Heart right ventricle (tissue), 16 donors: ENCODE measurements at regions not wholly inside any gene's neighbourhood (a gene's known extent, or its start where the extent isn't known, plus 50 kb on each side); places are given as distances from the start of the nearest gene placed in this dataset.

Experiments used
- ATAC-seq, 8 donors: fragments of 200-7000 bp; cut with Tn5 transposase; one replicate each; pipeline ENCODE4 v1.9.1; 2020; ENCODE audit warnings: mild to moderate bottlenecking in 8 of 8, moderate library complexity in 8 of 8, moderate number of reproducible peaks in 1 of 8
- DNase-seq, 2 donors: peaks; one replicate each; pipeline ENCODE4 v3.0.0-alpha.2; 2020
- H3K27ac ChIP-seq, 10 donors: fragments of 200-600 bp; sonication (generic) in 2 of 10; one replicate each; pipeline versions ENCODE4 v1.5.0 to v1.8.0; 2020 to 2022; ENCODE audit warnings: mild to moderate bottlenecking in 3 of 10
- H3K27me3 ChIP-seq, 7 donors: fragments of 200-600 bp; one replicate each; pipeline ENCODE4 v1.8.0; 2021 to 2022; ENCODE audit warnings: mild to moderate bottlenecking in 2 of 7
- H3K36me3 ChIP-seq, 9 donors: fragments of 200-600 bp; sonication (generic) in 1 of 9; one replicate each; pipeline versions ENCODE4 v1.5.0 to v1.8.0; 2020 to 2022; ENCODE audit warnings: mild to moderate bottlenecking in 2 of 9
- H3K4me1 ChIP-seq, 9 donors: fragments of 200-600 bp; sonication (generic) in 1 of 9; one replicate each; pipeline versions ENCODE4 v1.5.0 to v1.8.0; 2020 to 2022; ENCODE audit warnings: mild to moderate bottlenecking in 4 of 9
- H3K4me3 ChIP-seq, 10 donors: fragments of 200-600 bp; sonication (generic) in 2 of 10; one replicate each; pipeline versions ENCODE4 v1.5.0 to v1.8.0; 2020 to 2022; ENCODE audit warnings: mild to moderate bottlenecking in 7 of 10, moderate library complexity in 2 of 10
- H3K9me3 ChIP-seq, 11 donors: fragments of 200-600 bp in 10 of 11; sonication (generic) in 2 of 11; one replicate each; pipeline versions ENCODE4 v1.5.0 to v1.8.0; 2013 to 2022; ENCODE audit warnings: mild to moderate bottlenecking in 2 of 11, control low read depth in 1 of 11, moderate library complexity in 1 of 11
- WGBS, 2 donors: extraction: QIAGEN DNeasy Blood & Tissue Kit; methylation state at CpG; one replicate each; pipeline ENCODE4 v1.1.7; 2013; ENCODE audit warnings: inconsistent platforms in 1 of 2; 5-methylcytosine and 5-hydroxymethylcytosine counted together
- intact Hi-C, 10 donors: fragments of 100-400 bp; cut with DNase I; formaldehyde crosslinking; loops; one replicate each; pipeline versions ENCODE4 v1.11.1 to v1.14.2; 2022
- TF ChIP-seq, protein P1 (sequence below), 9 donors: fragments of 200-600 bp; sonication (generic) in 2 of 9; IDR thresholded peaks; one replicate each; pipeline versions ENCODE4 v1.5.0 to v1.8.0; 2021 to 2022; ENCODE audit warnings: antibody characterized with exemption in 9 of 9, mild to moderate bottlenecking in 5 of 9, moderate library complexity in 1 of 9
- donor health status: Arrhythmogenic right ventricular cardiomyopathy.
- donor health status: ischemic (EF 13 %, LVEDD 7.1; RV severe dilation, severe dysfunction).
- donor health status: healthy with polysubstance abuse.
- donor health status: DM: no; HTN: yes; CAD: no.
- donor health status: DM: no; HTN: no; CAD: no.
- donor health status: ischemic (EF 25% LVEDD 6.9; RV normal size, moderate dysfunction).
- donor health status: ischemic (EF 25% LVEDD 5.7; RV mildly dilated, moderate dysfunction).
- donor health status: healthy.
- donor health status: DM: yes; HTN: yes; CAD: no.
- donor health status: Ischemic cardiomyopathy.
- donor health status: ischemic (EF 35%, LVEDD 5.7; RV mildly dilated, moderate dysfunction).
- donor health status: nonischemic (EF 11% LVEDD 7.7; RV severe dilation, severe dysfunction).
- donor health status: DM: yes; HTN: yes; CAD: no.
- donor health status: PGD.
- donor health status: ischemic (EF 29% LVEDD 5.4; RV normal size, mild dysfunction).
- donor health status: nonischemic (EF 23%, LVEDD 6.1; RV moderate dilation, normal function).

DNA sequence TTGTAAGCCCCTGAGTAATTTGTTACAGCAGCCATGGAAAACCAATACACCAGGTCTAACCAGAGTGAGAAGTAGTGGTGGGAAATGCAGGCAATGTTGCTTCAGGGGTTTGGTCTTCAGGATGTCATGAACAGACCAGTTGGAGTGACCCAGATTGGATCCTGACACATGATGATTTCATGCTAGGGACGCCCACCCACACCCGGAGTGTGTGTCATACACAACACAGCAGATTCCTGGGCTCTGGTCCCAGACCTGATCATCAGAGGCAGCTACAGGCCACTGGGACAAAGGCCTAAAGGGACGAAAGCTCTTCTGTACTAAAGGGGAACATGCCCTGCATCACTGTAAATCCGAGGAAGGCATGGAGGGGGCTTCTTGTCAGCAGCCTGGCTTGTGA lies 194.2 kb downstream of the NSG2 start:
- Histone ChIP-seq H3K27ac (no peak overlapping the region), H3K9me3 (peaks cover 0 to 22% (median 0%) of the 10 kb centered on the region in 11 donors), H3K27me3 (peaks cover 0 to 12% (median 0%) of the 10 kb centered on the region in 7 donors), H3K4me1 (no peaks in the 10 kb centered on the region), H3K36me3 (no peaks in the 10 kb centered on the region), H3K4me3 (no peak overlapping the region)
- 69 to 70% methylated on average over 4 of the region's 4 CpGs for WGBS, 2 donors
- TF ChIP-seq, protein P1, sequence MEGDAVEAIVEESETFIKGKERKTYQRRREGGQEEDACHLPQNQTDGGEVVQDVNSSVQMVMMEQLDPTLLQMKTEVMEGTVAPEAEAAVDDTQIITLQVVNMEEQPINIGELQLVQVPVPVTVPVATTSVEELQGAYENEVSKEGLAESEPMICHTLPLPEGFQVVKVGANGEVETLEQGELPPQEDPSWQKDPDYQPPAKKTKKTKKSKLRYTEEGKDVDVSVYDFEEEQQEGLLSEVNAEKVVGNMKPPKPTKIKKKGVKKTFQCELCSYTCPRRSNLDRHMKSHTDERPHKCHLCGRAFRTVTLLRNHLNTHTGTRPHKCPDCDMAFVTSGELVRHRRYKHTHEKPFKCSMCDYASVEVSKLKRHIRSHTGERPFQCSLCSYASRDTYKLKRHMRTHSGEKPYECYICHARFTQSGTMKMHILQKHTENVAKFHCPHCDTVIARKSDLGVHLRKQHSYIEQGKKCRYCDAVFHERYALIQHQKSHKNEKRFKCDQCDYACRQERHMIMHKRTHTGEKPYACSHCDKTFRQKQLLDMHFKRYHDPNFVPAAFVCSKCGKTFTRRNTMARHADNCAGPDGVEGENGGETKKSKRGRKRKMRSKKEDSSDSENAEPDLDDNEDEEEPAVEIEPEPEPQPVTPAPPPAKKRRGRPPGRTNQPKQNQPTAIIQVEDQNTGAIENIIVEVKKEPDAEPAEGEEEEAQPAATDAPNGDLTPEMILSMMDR (IDR thresholded peaks at IDR 0.05): no peak
- no peak for ATAC-seq
- intact Hi-C loops: no loop called here
- no peak for DNase-seq

DNA sequence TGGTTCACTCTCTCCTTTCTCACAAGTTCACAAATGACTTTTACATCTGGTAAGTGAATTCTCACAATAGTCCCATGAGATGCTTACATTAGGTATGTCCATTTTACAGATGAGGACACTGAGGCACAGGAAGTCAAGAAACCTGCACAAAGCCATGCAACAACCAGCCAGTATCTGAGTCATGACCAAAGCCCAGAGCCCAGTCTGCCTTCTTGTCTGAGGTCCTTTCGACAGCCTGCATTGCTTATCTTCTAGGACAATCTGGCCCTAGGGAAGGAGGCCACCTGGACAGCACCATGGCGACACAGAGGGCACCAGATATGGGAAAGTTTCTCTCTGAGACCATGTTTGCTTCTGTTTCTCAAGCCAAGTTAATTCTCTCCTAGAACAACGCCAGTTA lies 197.1 kb downstream of the NSG2 start:
- Histone ChIP-seq H3K27me3 (peaks cover 0 to 6% (median 0%) of the 10 kb centered on the region in 7 donors), H3K27ac (no peak overlapping the region), H3K4me3 (no peak overlapping the region), H3K36me3 (no peaks in the 10 kb centered on the region), H3K4me1 (no peaks in the 10 kb centered on the region), H3K9me3 (peaks cover 0 to 22% (median 0%) of the 10 kb centered on the region in 11 donors)
- TF ChIP-seq, protein P1 (IDR thresholded peaks at IDR 0.05): no peak
- intact Hi-C loops: no loop called here
- ATAC-seq: no peak
- 65 to 74% methylated on average over 3 of the region's 3 CpGs for WGBS, 2 donors
- DNase-seq: no peak

DNA sequence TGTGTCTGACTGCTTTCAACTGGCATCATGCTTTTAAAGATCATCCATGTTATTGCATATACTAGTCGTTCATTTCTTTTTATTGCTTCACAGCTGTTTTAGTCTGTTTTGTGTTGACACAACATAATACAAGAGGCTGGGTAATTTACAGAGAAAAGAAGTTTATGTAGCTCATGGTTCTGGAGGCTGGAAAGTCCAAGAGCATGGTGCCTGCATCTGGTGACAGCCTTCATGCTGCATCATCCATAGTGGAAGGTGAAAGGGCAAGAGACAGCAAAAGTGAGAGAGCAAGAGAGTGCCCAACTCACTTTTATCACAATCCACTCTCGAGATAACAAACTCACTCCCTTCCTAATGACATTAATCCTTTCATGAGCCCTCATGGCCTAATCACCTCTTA lies 198.4 kb downstream of the NSG2 start:
- no peaks in the 10 kb centered on the region for H3K36me3 ChIP-seq
- no peak for DNase-seq
- TF ChIP-seq, protein P1 (IDR thresholded peaks at IDR 0.05): no peak
- no peak overlapping the region for H3K4me3 ChIP-seq
- no peaks in the 10 kb centered on the region for H3K4me1 ChIP-seq
- WGBS, 2 donors: 66 to 67% methylated on average over 2 of the region's 2 CpGs
- no peak for ATAC-seq
- H3K27ac ChIP-seq: no peak overlapping the region
- H3K9me3 ChIP-seq: peaks cover 0 to 22% (median 0%) of the 10 kb centered on the region in 11 donors
- H3K27me3 ChIP-seq: peaks cover 0 to 6% (median 0%) of the 10 kb centered on the region in 7 donors
- intact Hi-C loops: no loop called here

DNA sequence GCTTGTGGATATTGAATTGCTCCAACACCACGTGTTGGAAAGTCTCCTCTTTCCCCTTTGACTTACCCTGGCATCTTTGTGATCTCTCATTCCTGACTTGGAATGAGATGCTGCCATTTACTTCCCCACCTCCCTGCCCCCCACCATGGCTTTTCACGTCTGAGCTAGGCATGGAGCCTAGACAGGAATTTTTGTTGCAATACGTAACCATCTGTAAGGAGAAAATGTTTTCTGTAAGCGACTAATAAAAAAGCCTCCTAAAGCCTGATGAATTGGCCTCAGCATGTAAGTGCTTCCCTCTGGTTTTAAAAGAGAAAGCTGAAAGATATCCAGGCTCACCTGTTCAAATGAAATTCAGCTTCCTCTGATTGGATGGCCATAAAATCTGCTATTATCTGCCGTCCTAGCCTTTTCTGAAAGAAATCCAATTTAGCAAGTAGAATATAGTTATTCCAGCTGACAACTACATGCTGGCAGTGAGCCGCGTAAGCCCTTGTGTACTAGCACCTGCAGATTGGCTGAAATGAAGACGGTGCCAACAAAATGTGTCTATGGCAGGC lies 200.1 kb downstream of the NSG2 start:
- no peak overlapping the region for H3K27ac ChIP-seq
- no peaks in the 10 kb centered on the region for H3K4me1 ChIP-seq
- TF ChIP-seq, protein P1 (IDR thresholded peaks at IDR 0.05): no peak
- no peaks in the 10 kb centered on the region for H3K36me3 ChIP-seq
- H3K4me3 ChIP-seq: no peak overlapping the region
- ATAC-seq: no peak
- H3K9me3 ChIP-seq: peaks cover 0 to 13% (median 0%) of the 10 kb centered on the region in 11 donors
- 73 to 75% methylated on average over 8 of the region's 8 CpGs for WGBS, 2 donors
- intact Hi-C loops: no loop called here
- peaks cover 0 to 3% (median 0%) of the 10 kb centered on the region in 7 donors for H3K27me3 ChIP-seq
- DNase-seq: no peak
